IPS DF 4.7 (cell line): ENCODE measurements at regions not wholly inside any gene's neighbourhood (a gene's known extent, or its start where the extent isn't known, plus 50 kb on each side); places are given as distances from the start of the nearest gene placed in this dataset.
A peak's percentile ranks its signal among the peaks of the same experiment; 100 is the strongest.
"Not testable (repeated sequence)": the region's sequence is repeated elsewhere in the genome, so short reads cannot be mapped to it uniquely, and the experiment has no call there.

Experiments used
- DNase-seq: peaks from one replicate; pipeline ENCODE4 v3.0.0-alpha.2; 2013; ENCODE audit warnings: low spot score; ENCODE audit errors: extremely low read depth

- no peak for DNase-seq
These were observed 459.5 kb upstream of the FAR2 start for GRCh38 chr12:28689398-28690175.

GRCh38 chr12:28693565-28694219, 455.4 kb upstream of the FAR2 start:
- DNase-seq, result no peak

GRCh38 chr12:28698553-28698952, 450.5 kb upstream of the FAR2 start:
- no peak for DNase-seq

- no peak for DNase-seq
These were observed 450.0 kb upstream of the FAR2 start for GRCh38 chr12:28699029-28699428.

GRCh38 chr12:28700161-28700560, 448.9 kb upstream of the FAR2 start:
- DNase-seq, result no peak

GRCh38 chr12:28704477-28705169, 444.5 kb upstream of the FAR2 start:
- no peak for DNase-seq

GRCh38 chr12:28708918-28709371, 440.1 kb upstream of the FAR2 start:
- no peak for DNase-seq

GRCh38 chr12:28709986-28710685, 438.9 kb upstream of the FAR2 start:
- DNase-seq, result no peak

GRCh38 chr12:28710882-28711281, 438.2 kb upstream of the FAR2 start:
- no peak for DNase-seq

GRCh38 chr12:28711421-28711820, 437.7 kb upstream of the FAR2 start:
- no peak for DNase-seq

- no peak for DNase-seq
These were observed 406.3 kb upstream of the FAR2 start for GRCh38 chr12:28742791-28743190.

GRCh38 chr12:28746734-28747325, 402.2 kb upstream of the FAR2 start:
- no peak for DNase-seq

GRCh38 chr12:28750946-28751685, 398.0 kb upstream of the FAR2 start:
- DNase-seq, result no peak

GRCh38 chr12:28755027-28755426, 394.1 kb upstream of the FAR2 start:
- no peak for DNase-seq

- DNase-seq, result peak; percentile 94
These were observed 389.7 kb upstream of the FAR2 start for GRCh38 chr12:28759333-28759732.

- DNase-seq, result not testable (repeated sequence)
These were observed 388.8 kb upstream of the FAR2 start for GRCh38 chr12:28760040-28760903.

GRCh38 chr12:28761897-28762296, 387.2 kb upstream of the FAR2 start:
- not testable (repeated sequence) for DNase-seq

- no peak for DNase-seq
These were observed 382.7 kb upstream of the FAR2 start for GRCh38 chr12:28766398-28766797.

GRCh38 chr12:28767836-28768348, 381.2 kb upstream of the FAR2 start:
- DNase-seq, result no peak
